ENCODE measurements at regions not wholly inside any gene's neighbourhood (a gene's known extent, or its start where the extent isn't known, plus 50 kb on each side); places are given as distances from the start of the nearest gene placed in this dataset.

- Histone ChIP-seq H3K27me3 (ENCODE audit: insufficient read depth, poor library complexity, severe bottlenecking) (peaks cover 4% of the 10 kb centered on the region), H3K27ac (replicated peaks) (no peak overlapping the region), H3K4me3 (replicated peaks; ENCODE audit: insufficient read depth, low read length) (no peak overlapping the region)
- DNase-seq (ENCODE audit: low read depth in 1 of 2, low spot score in 1 of 2) = no peak
- TF ChIP-seq POLR2AphosphoS5 (IDR thresholded peaks at IDR 0.05; ENCODE audit: low read depth) = no peak
These were observed 60.2 kb downstream of the PDE6H start for GRCh38 chr12:15033029-15033428.

- Histone ChIP-seq H3K4me3 (replicated peaks; ENCODE audit: insufficient read depth, low read length) (no peak overlapping the region), H3K27me3 (ENCODE audit: insufficient read depth, poor library complexity, severe bottlenecking) (peaks cover under 1% of the 10 kb centered on the region), H3K27ac (replicated peaks) (no peak overlapping the region)
- DNase-seq (ENCODE audit: low read depth in 1 of 2, low spot score in 1 of 2) = no peak
- TF ChIP-seq REST (IDR thresholded peaks at IDR 0.05; ENCODE audit: insufficient replicate concordance, low read depth) = no peak
- no peak for TF ChIP-seq SPI1 (IDR thresholded peaks at IDR 0.05; ENCODE audit: borderline replicate concordance, low read depth)
- TF ChIP-seq POLR2AphosphoS5 (IDR thresholded peaks at IDR 0.05; ENCODE audit: low read depth) = no peak
- no peak for TF ChIP-seq CTCF (IDR thresholded peaks at IDR 0.05; ENCODE audit: insufficient read depth, low read length)
- no peak for TF ChIP-seq GABPA (IDR thresholded peaks at IDR 0.05; ENCODE audit: low read depth)
These were observed 60.8 kb downstream of the PDE6H start for GRCh38 chr12:15033641-15034040.

GRCh38 chr12:15035185-15035584 is 62.3 kb downstream of the PDE6H start:
- no peak overlapping the region for H3K27ac ChIP-seq (replicated peaks)
- no peak for DNase-seq (ENCODE audit: low read depth in 1 of 2, low spot score in 1 of 2)
- H3K4me3 ChIP-seq (replicated peaks; ENCODE audit: insufficient read depth, low read length) = no peak overlapping the region
- TF ChIP-seq GABPA (IDR thresholded peaks at IDR 0.05; ENCODE audit: low read depth) (no peak), REST (IDR thresholded peaks at IDR 0.05; ENCODE audit: insufficient replicate concordance, low read depth) (no peak), CTCF (IDR thresholded peaks at IDR 0.05; ENCODE audit: insufficient read depth, low read length) (no peak), SPI1 (IDR thresholded peaks at IDR 0.05; ENCODE audit: borderline replicate concordance, low read depth) (no peak), POLR2AphosphoS5 (IDR thresholded peaks at IDR 0.05; ENCODE audit: low read depth) (no peak)
- no peaks in the 10 kb centered on the region for H3K27me3 ChIP-seq (ENCODE audit: insufficient read depth, poor library complexity, severe bottlenecking)

- no peak for DNase-seq (ENCODE audit: low read depth in 1 of 2, low spot score in 1 of 2)
- no peaks in the 10 kb centered on the region for H3K27me3 ChIP-seq (ENCODE audit: insufficient read depth, poor library complexity, severe bottlenecking)
- H3K27ac ChIP-seq (replicated peaks) = no peak overlapping the region
- TF ChIP-seq SPI1 (IDR thresholded peaks at IDR 0.05; ENCODE audit: borderline replicate concordance, low read depth) = no peak
- TF ChIP-seq GABPA (IDR thresholded peaks at IDR 0.05; ENCODE audit: low read depth) = no peak
- TF ChIP-seq POLR2AphosphoS5 (IDR thresholded peaks at IDR 0.05; ENCODE audit: low read depth) = no peak
- no peak for TF ChIP-seq CTCF (IDR thresholded peaks at IDR 0.05; ENCODE audit: insufficient read depth, low read length)
- TF ChIP-seq REST (IDR thresholded peaks at IDR 0.05; ENCODE audit: insufficient replicate concordance, low read depth) = no peak
- no peak overlapping the region for H3K4me3 ChIP-seq (replicated peaks; ENCODE audit: insufficient read depth, low read length)
These were observed 64.3 kb downstream of the PDE6H start for GRCh38 chr12:15037091-15037687.

Data from HL-60 (cell line).